ENCODE measurements at regions not wholly inside any gene's neighbourhood (a gene's known extent, or its start where the extent isn't known, plus 50 kb on each side); places are given as distances from the start of the nearest gene placed in this dataset.

DNA sequence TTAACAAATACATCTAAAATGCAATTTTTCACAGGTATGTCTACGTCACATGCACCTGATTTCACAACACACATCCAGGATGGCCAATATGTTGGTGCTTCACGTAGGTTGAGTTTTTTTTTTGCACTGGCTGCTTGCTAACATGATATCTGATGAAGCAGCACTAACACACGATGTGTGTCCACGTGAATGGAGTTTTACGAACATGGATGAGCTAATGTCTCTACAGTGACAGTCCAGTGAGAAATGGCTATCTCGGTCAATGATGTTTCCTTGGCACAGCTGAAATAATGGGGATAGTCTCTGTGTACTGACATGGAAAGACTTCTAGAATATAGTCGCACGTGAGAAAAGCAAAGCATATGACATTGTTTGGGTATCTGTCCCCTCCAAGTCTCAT, 563.9 kb upstream of the ADARB2 start:
- Histone ChIP-seq H3K4me3 (ENCODE audit: control extremely low read depth in 1 of 5, extremely low read depth in 1 of 5, insufficient read depth in 1 of 5, low read depth in 2 of 5, low read length in 4 of 5) (no peak overlapping the region), H3K27me3 (replicated peaks in 1 of 4; ENCODE audit: control extremely low read depth in 1 of 4, control insufficient read depth in 3 of 4, insufficient read depth in 4 of 4, low read length in 3 of 4) (no peaks in the 10 kb centered on the region), H3K4me2 (replicated peaks; ENCODE audit: low read depth, low read length, poor library complexity, severe bottlenecking) (no peak overlapping the region), H3K9ac (ENCODE audit: low read length) (no peak overlapping the region), H3K9me3 (ENCODE audit: control extremely low read depth in 1 of 3, control insufficient read depth in 2 of 3, insufficient read depth in 1 of 3, low read length in 2 of 3) (peaks cover 0 to 6% (median 0%) of the 10 kb centered on the region in 3 donors), H3K4me1 (ENCODE audit: control insufficient read depth in 2 of 2, insufficient read depth in 2 of 2, low read length in 2 of 2) (no peaks in the 10 kb centered on the region), H3K36me3 (replicated peaks in 1 of 2; ENCODE audit: control extremely low read depth in 1 of 2, control insufficient read depth in 1 of 2, extremely low read depth in 1 of 2, insufficient read depth in 2 of 2, low read length in 1 of 2) (no peaks in the 10 kb centered on the region), H3K27ac (ENCODE audit: low read length in 2 of 2) (no peak overlapping the region), H4K20me1 (ENCODE audit: control insufficient read depth, insufficient read depth, low read length, poor library complexity, severe bottlenecking) (no peaks in the 10 kb centered on the region), H2AFZ (ENCODE audit: insufficient read depth, low read depth, low read length, poor library complexity, severe bottlenecking) (no peak overlapping the region), H3K79me2 (ENCODE audit: control insufficient read depth, insufficient read depth, low read length) (no peaks in the 10 kb centered on the region)
- intact Hi-C loops (cut with micrococcal nuclease) = no loop called here
- no peak for TF ChIP-seq EZH2 (IDR thresholded peaks at IDR 0.05; ENCODE audit: borderline replicate concordance, insufficient read depth, low read depth, low read length, poor library complexity, severe bottlenecking)
- TF ChIP-seq, protein P1, sequence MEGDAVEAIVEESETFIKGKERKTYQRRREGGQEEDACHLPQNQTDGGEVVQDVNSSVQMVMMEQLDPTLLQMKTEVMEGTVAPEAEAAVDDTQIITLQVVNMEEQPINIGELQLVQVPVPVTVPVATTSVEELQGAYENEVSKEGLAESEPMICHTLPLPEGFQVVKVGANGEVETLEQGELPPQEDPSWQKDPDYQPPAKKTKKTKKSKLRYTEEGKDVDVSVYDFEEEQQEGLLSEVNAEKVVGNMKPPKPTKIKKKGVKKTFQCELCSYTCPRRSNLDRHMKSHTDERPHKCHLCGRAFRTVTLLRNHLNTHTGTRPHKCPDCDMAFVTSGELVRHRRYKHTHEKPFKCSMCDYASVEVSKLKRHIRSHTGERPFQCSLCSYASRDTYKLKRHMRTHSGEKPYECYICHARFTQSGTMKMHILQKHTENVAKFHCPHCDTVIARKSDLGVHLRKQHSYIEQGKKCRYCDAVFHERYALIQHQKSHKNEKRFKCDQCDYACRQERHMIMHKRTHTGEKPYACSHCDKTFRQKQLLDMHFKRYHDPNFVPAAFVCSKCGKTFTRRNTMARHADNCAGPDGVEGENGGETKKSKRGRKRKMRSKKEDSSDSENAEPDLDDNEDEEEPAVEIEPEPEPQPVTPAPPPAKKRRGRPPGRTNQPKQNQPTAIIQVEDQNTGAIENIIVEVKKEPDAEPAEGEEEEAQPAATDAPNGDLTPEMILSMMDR (IDR thresholded peaks at IDR 0.05) = no peak
- no peaks in the 10 kb centered on the region for H3K27me3 Mint-ChIP-seq
- 96% methylated on average over 7 of the region's 8 CpGs for WGBS (ENCODE audit: insufficient coverage)
- H3K4me3 Mint-ChIP-seq = no peak overlapping the region
- no peak for DNase-seq
- no peaks in the 10 kb centered on the region for H3K4me1 Mint-ChIP-seq
- POLR2A ChIA-PET = no interaction called here
- no peak for ATAC-seq (ENCODE audit: low read depth)
- CTCF ChIA-PET = no interaction called here
- H3K27ac Mint-ChIP-seq = no peak overlapping the region
- peaks cover 3% of the 10 kb centered on the region for H3K9me3 Mint-ChIP-seq (ENCODE audit: insufficient read depth)

DNA sequence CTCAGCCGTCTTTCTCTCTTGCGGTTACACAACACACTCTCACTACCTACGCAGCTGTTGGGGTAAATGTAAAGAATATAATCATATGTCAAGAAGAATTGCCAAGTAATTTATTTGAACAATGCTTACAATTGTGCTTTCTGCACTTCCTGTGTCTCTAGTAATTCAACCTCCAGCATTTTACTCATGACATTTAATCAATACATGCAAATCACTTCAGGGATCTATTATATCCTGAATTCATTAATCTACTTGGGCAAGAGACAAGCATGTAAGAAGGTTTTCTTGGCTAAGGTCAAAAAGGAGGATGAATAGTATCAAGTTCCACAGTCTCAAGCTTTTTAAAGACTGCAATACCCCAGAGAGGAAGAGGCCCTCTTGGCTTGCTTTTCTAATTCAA, 562.9 kb upstream of the ADARB2 start:
- no CpG with 5 or more reads among the region's 3 CpGs for WGBS (ENCODE audit: insufficient coverage)
- TF ChIP-seq, protein P1 (IDR thresholded peaks at IDR 0.05) = no peak
- no peak for TF ChIP-seq EZH2 (IDR thresholded peaks at IDR 0.05; ENCODE audit: borderline replicate concordance, insufficient read depth, low read depth, low read length, poor library complexity, severe bottlenecking)
- Mint-ChIP-seq H3K4me1 (no peaks in the 10 kb centered on the region), H3K27me3 (no peaks in the 10 kb centered on the region), H3K27ac (no peak overlapping the region), H3K4me3 (no peak overlapping the region), H3K9me3 (ENCODE audit: insufficient read depth) (peaks cover 3% of the 10 kb centered on the region)
- Histone ChIP-seq H3K9me3 (ENCODE audit: control extremely low read depth in 1 of 3, control insufficient read depth in 2 of 3, insufficient read depth in 1 of 3, low read length in 2 of 3) (peaks cover 0 to 6% (median 0%) of the 10 kb centered on the region in 3 donors), H3K27ac (ENCODE audit: low read length in 2 of 2) (no peak overlapping the region), H3K27me3 (replicated peaks in 1 of 4; ENCODE audit: control extremely low read depth in 1 of 4, control insufficient read depth in 3 of 4, insufficient read depth in 4 of 4, low read length in 3 of 4) (no peaks in the 10 kb centered on the region), H3K4me1 (ENCODE audit: control insufficient read depth in 2 of 2, insufficient read depth in 2 of 2, low read length in 2 of 2) (no peaks in the 10 kb centered on the region), H2AFZ (ENCODE audit: insufficient read depth, low read depth, low read length, poor library complexity, severe bottlenecking) (no peak overlapping the region), H3K4me3 (ENCODE audit: control extremely low read depth in 1 of 5, extremely low read depth in 1 of 5, insufficient read depth in 1 of 5, low read depth in 2 of 5, low read length in 4 of 5) (no peak overlapping the region), H4K20me1 (ENCODE audit: control insufficient read depth, insufficient read depth, low read length, poor library complexity, severe bottlenecking) (no peaks in the 10 kb centered on the region), H3K36me3 (replicated peaks in 1 of 2; ENCODE audit: control extremely low read depth in 1 of 2, control insufficient read depth in 1 of 2, extremely low read depth in 1 of 2, insufficient read depth in 2 of 2, low read length in 1 of 2) (no peaks in the 10 kb centered on the region), H3K4me2 (replicated peaks; ENCODE audit: low read depth, low read length, poor library complexity, severe bottlenecking) (no peak overlapping the region), H3K9ac (ENCODE audit: low read length) (no peak overlapping the region), H3K79me2 (ENCODE audit: control insufficient read depth, insufficient read depth, low read length) (no peaks in the 10 kb centered on the region)
- DNase-seq = no peak
- ATAC-seq (ENCODE audit: low read depth) = no peak
- CTCF ChIA-PET = no interaction called here
- intact Hi-C loops (cut with micrococcal nuclease) = no loop called here
- POLR2A ChIA-PET = no interaction called here

Data from B cell (primary cell).